ENCODE measurements at regions not wholly inside any gene's neighbourhood (a gene's known extent, or its start where the extent isn't known, plus 50 kb on each side); places are given as distances from the start of the nearest gene placed in this dataset.

GRCh38 chr9:121560921-121561320, 61.3 kb upstream of the GGTA1 start:
- TF ChIP-seq CTCF (IDR thresholded peaks at IDR 0.05; ENCODE audit: low read depth, low read length) (no peak), EZH2phosphoT487 (IDR thresholded peaks at IDR 0.05; ENCODE audit: low read depth) (no peak)
